Gastroesophageal sphincter (tissue), 4 donors: ENCODE measurements at regions not wholly inside any gene's neighbourhood (a gene's known extent, or its start where the extent isn't known, plus 50 kb on each side); places are given as distances from the start of the nearest gene placed in this dataset.
"Not testable (repeated sequence)": the region's sequence is repeated elsewhere in the genome, so short reads cannot be mapped to it uniquely, and the experiment has no call there.

Experiments
- ATAC-seq: fragments of 150-250 bp; one replicate; pipeline ENCODE4 v1.9.1; 2016; ENCODE audit warnings: mild to moderate bottlenecking, moderate library complexity
- H3K27ac ChIP-seq, 4 donors: fragments of 200-600 bp; sonication (generic) in 3 of 4; 1 replicate in 3 of 4; 2 replicates in 1 of 4; pipeline ENCODE4 v1.5.1; 2016 to 2019
- H3K27me3 ChIP-seq: fragments of 200-600 bp; sonication (generic); one replicate; pipeline ENCODE4 v1.5.1; 2019
- H3K36me3 ChIP-seq, 2 donors: fragments of 200-600 bp; sonication (generic); one replicate each; pipeline ENCODE4 v1.5.1; 2019; ENCODE audit warnings: control low read depth in 1 of 2
- H3K4me1 ChIP-seq, 3 donors: fragments of 200-600 bp; sonication (generic); 1 replicate in 2 of 3; 2 replicates in 1 of 3; pipeline ENCODE4 v1.5.1; 2016 to 2019; ENCODE audit warnings: control low read depth in 2 of 3
- H3K4me3 ChIP-seq, 2 donors: fragments of 200-600 bp; sonication (generic); one replicate each; pipeline ENCODE4 v1.5.1; 2019; ENCODE audit warnings: mild to moderate bottlenecking in 1 of 2, moderate library complexity in 1 of 2
- H3K9me3 ChIP-seq, 3 donors: fragments of 200-600 bp; sonication (generic); one replicate each; pipeline ENCODE4 v1.5.1; 2017 to 2019; ENCODE audit warnings: control low read depth in 2 of 3
- CTCF ChIP-seq, 4 experiments: fragments of 200-600 bp in 2 of 4; fragments of 450-650 bp in 2 of 4; sonication (generic) in 1 of 4; IDR thresholded peaks; one replicate each; pipeline ENCODE4 v1.5.1; 2017 to 2019; ENCODE audit warnings: antibody characterized with exemption in 4 of 4, mild to moderate bottlenecking in 2 of 4, moderate library complexity in 2 of 4
- EP300 ChIP-seq: sonication (generic); formaldehyde crosslinking; IDR thresholded peaks from one replicate; pipeline ENCODE4 v1.6.1; 2017; ENCODE audit warnings: antibody characterized with exemption, mild to moderate bottlenecking
- POLR2A ChIP-seq, 2 donors: fragments of 450-650 bp; IDR thresholded peaks; one replicate each; pipeline ENCODE4 v1.6.1; 2017; ENCODE audit warnings: antibody characterized with exemption in 2 of 2, mild to moderate bottlenecking in 2 of 2, moderate library complexity in 1 of 2
- POLR2AphosphoS5 ChIP-seq: sonication (generic); formaldehyde crosslinking; IDR thresholded peaks from one replicate; pipeline ENCODE4 v1.6.1; 2017; ENCODE audit warnings: antibody characterized with exemption
- WGBS, 2 donors: methylation state at CpG; one replicate each; pipeline ENCODE4 v1.1.5; 2018; ENCODE audit warnings: low coverage in 1 of 2; 5-methylcytosine and 5-hydroxymethylcytosine counted together

DNA sequence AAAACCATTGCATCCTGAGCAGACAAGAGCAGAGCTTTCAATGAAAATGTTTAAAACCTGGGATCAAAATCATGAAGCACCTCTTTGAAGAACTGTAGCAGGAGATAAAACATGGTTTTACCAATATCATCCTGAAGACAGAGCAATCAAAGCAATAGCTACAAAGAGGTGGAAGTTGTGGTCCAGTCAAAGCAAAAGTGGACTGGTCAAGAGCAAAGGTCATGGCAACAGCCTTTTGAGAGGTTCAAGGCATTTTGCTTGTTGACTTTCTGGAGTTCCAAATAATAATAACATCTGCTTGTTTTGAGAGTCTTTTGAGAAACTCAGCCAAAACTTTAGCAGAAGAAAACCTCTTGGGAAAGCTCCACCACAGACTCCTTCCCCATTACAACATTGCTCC, 893.9 kb upstream of the POT1 start:
- H3K27ac ChIP-seq: no peak overlapping the region
- no peak overlapping the region for H3K4me3 ChIP-seq
- no peaks in the 10 kb centered on the region for H3K27me3 ChIP-seq
- no peaks in the 10 kb centered on the region for H3K36me3 ChIP-seq
- H3K4me1 ChIP-seq: no peaks in the 10 kb centered on the region
- TF ChIP-seq CTCF (IDR thresholded peaks at IDR 0.05) (no peak), POLR2AphosphoS5 (no peak), POLR2A (IDR thresholded peaks at IDR 0.05) (no peak), EP300 (no peak)
- no peak for ATAC-seq
- no peaks in the 10 kb centered on the region for H3K9me3 ChIP-seq

DNA sequence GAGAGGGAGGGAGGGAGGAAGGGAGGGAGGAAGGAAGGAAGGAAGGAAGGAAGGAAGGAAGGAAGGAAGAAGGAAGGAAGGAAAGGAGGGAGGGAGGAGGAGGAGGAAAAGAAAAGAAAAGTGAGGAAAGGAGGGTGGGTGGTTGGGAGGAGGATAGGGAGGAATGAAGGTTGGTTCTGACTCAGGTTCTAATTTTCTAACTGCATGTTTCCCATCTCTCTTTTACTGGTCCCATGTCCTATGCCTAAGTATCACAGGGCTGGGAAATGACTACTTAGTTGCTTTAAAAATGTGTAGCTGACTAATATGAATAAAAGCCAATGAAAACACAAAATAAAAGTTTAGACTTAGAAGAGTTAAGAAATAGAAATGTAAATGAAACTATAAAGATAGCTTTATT, 890.9 kb upstream of the POT1 start:
- no peak overlapping the region for H3K27ac ChIP-seq
- ATAC-seq: no peak
- TF ChIP-seq POLR2A (IDR thresholded peaks at IDR 0.05) (no peak), POLR2AphosphoS5 (no peak)
- no peaks in the 10 kb centered on the region for H3K9me3 ChIP-seq
- no peak overlapping the region for H3K4me3 ChIP-seq
- H3K27me3 ChIP-seq: no peaks in the 10 kb centered on the region
- no peaks in the 10 kb centered on the region for H3K36me3 ChIP-seq
- H3K4me1 ChIP-seq: no peaks in the 10 kb centered on the region

GRCh38 chr7:125814100-125814499, 884.5 kb upstream of the POT1 start:
- Histone ChIP-seq H3K27ac (no peak overlapping the region), H3K27me3 (no peaks in the 10 kb centered on the region), H3K4me1 (no peaks in the 10 kb centered on the region), H3K9me3 (no peaks in the 10 kb centered on the region), H3K36me3 (no peaks in the 10 kb centered on the region), H3K4me3 (no peak overlapping the region)
- WGBS, 2 donors: 0 to 11% methylated on average over 2 of the region's 2 CpGs
- TF ChIP-seq EP300 (no peak), POLR2AphosphoS5 (no peak), POLR2A (IDR thresholded peaks at IDR 0.05) (no peak), CTCF (IDR thresholded peaks at IDR 0.05) (no peak)
- ATAC-seq: no peak

DNA sequence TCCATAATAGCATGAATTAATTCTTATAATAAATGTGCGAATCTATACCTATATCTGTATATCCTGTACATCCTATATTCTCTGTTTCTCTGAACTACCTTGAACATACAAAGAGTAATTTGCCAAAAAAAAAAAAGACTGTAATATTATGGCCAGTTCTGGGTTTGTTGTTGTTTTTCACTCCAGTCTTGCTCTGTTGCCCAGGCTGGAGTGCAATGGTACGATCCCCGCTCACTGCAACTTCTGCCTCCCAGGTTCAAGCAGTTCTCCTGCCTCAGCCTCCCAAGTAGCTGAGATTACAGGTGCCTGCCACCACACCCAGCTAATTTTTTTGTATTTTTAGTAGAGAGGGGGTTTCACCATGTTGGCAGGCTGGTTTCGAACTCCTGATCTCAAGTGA, 876.9 kb upstream of the POT1 start:
- H3K9me3 ChIP-seq, H3K27me3 ChIP-seq, H3K27ac ChIP-seq, ATAC-seq, H3K36me3 ChIP-seq, H3K4me1 ChIP-seq, H3K4me3 ChIP-seq: not testable (repeated sequence)
- WGBS, 2 donors: 89 to 97% methylated on average over 3 to 4 of the region's 4 CpGs

GRCh38 chr7:125804273-125804672, 874.6 kb upstream of the POT1 start:
- Histone ChIP-seq H3K4me3 (no peak overlapping the region), H3K27me3 (no peaks in the 10 kb centered on the region), H3K9me3 (no peaks in the 10 kb centered on the region), H3K36me3 (no peaks in the 10 kb centered on the region), H3K27ac (no peak overlapping the region), H3K4me1 (no peaks in the 10 kb centered on the region)
- no peak for TF ChIP-seq POLR2A (IDR thresholded peaks at IDR 0.05)
- no peak for TF ChIP-seq CTCF (IDR thresholded peaks at IDR 0.05)
- TF ChIP-seq EP300: no peak
- no peak for TF ChIP-seq POLR2AphosphoS5
- no peak for ATAC-seq

DNA sequence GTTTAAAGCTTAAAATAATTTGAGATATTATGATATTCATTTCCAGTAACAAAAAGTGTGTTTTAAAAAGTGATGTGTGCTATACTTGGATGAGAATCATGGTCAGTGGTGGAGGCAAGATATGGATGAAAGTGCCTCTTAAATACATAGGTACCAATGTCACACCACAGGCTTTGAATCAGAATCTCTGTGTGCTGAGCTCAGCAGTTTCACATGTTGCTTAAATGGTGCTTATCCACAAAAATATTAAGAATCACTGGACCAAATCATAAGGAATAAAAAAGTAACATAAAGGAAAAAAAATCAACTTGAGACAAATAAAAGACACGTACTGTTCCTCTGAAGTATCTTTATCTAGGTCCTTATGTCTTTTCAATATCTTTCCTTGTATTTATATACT, 850.5 kb upstream of the POT1 start:
- no peak for ATAC-seq
- H3K36me3 ChIP-seq: no peaks in the 10 kb centered on the region
- H3K4me3 ChIP-seq: no peak overlapping the region
- no peak for TF ChIP-seq POLR2A (IDR thresholded peaks at IDR 0.05)
- no peak for TF ChIP-seq EP300
- no peak for TF ChIP-seq CTCF (IDR thresholded peaks at IDR 0.05)
- no peak for TF ChIP-seq POLR2AphosphoS5
- no peaks in the 10 kb centered on the region for H3K9me3 ChIP-seq
- H3K27me3 ChIP-seq: no peaks in the 10 kb centered on the region
- H3K4me1 ChIP-seq: no peaks in the 10 kb centered on the region
- H3K27ac ChIP-seq: no peak overlapping the region
- WGBS, 2 donors: 58 to 92% methylated on average over 1 of the region's 1 CpG
